AG04450 (cell line): ENCODE measurements at regions not wholly inside any gene's neighbourhood (a gene's known extent, or its start where the extent isn't known, plus 50 kb on each side); places are given as distances from the start of the nearest gene placed in this dataset.

Experiments
- CTCF ChIA-PET: fragments of 300-600, 350-600 bp; formaldehyde crosslinking; extraction: SDS; loops from one replicate; lab custom pipeline; 2022; ENCODE audit warnings: antibody characterized with exemption, inconsistent platforms; lab: Charles Lee
- POLR2A ChIA-PET: fragments of 350-600 bp; formaldehyde crosslinking; extraction: SDS; loops from one replicate; lab custom pipeline; 2021; ENCODE audit warnings: antibody characterized with exemption, inconsistent platforms; lab: Yijun Ruan, JAX
- DNase-seq: peaks from one replicate; pipeline ENCODE4 v3.0.0-alpha.2; 2011; ENCODE audit warnings: low read depth, low spot score
- H3K27ac ChIP-seq: one replicate; pipeline ENCODE4 v1.5.1; 2012; ENCODE audit warnings: low read depth, low read length, control low read depth
- H3K27me3 ChIP-seq: one replicate; pipeline ENCODE4 v1.6.0; 2012; ENCODE audit warnings: low read length; ENCODE audit not compliant: control insufficient read depth, insufficient read depth
- H3K4me3 ChIP-seq: 2 replicates; pipeline ENCODE4 v1.5.1; 2011; ENCODE audit warnings: mild to moderate bottlenecking, low read depth, low read length, control low read depth
- H3K9me3 ChIP-seq: 2 replicates; pipeline ENCODE4 v1.5.1; 2012; ENCODE audit warnings: low read length; ENCODE audit not compliant: control insufficient read depth, insufficient read depth
- CTCF ChIP-seq: IDR thresholded peaks from 2 replicates; pipeline ENCODE4 v1.5.1; 2011; ENCODE audit warnings: low read depth, low read length, control low read depth, inconsistent platforms

- no peaks in the 10 kb centered on the region for H3K9me3 ChIP-seq
- no peak overlapping the region for H3K4me3 ChIP-seq
- no peaks in the 10 kb centered on the region for H3K27me3 ChIP-seq
- H3K27ac ChIP-seq: no peak overlapping the region
- TF ChIP-seq CTCF: no peak
- CTCF ChIA-PET: interaction anchor here (0.6 to 1.0 kb wide), 3 partner anchors 123 to 447 kb away, joined by 3 read pairs; no protein-coding TSS in a partner anchor
- POLR2A ChIA-PET: no interaction called here
- no peak for DNase-seq
Measured at GRCh38 chr7:115229401-115230105, 307.7 kb downstream of the MDFIC start.

- Histone ChIP-seq H3K27me3 (no peaks in the 10 kb centered on the region), H3K9me3 (no peaks in the 10 kb centered on the region), H3K4me3 (no peak overlapping the region), H3K27ac (no peak overlapping the region)
- no peak for DNase-seq
- no peak for TF ChIP-seq CTCF
- POLR2A ChIA-PET: no interaction called here
- CTCF ChIA-PET: interaction anchor here (0.9 kb wide), 1 partner anchor 11 kb away, joined by 3 read pairs; no protein-coding TSS in a partner anchor
Measured at GRCh38 chr7:115227473-115228235, 305.8 kb downstream of the MDFIC start.

- H3K27me3 ChIP-seq: no peaks in the 10 kb centered on the region
- TF ChIP-seq CTCF: no peak
- H3K4me3 ChIP-seq: no peak overlapping the region
- H3K27ac ChIP-seq: no peak overlapping the region
- no peak for DNase-seq
- H3K9me3 ChIP-seq: no peaks in the 10 kb centered on the region
- ChIA-PET POLR2A (no interaction called here), CTCF (no interaction called here)
Measured at GRCh38 chr7:115226410-115226809, 304.5 kb downstream of the MDFIC start.

- DNase-seq: no peak
- no peak for TF ChIP-seq CTCF
- H3K4me3 ChIP-seq: no peak overlapping the region
- no peaks in the 10 kb centered on the region for H3K27me3 ChIP-seq
- POLR2A ChIA-PET: no interaction called here
- H3K9me3 ChIP-seq: no peaks in the 10 kb centered on the region
- CTCF ChIA-PET: no interaction called here
- no peak overlapping the region for H3K27ac ChIP-seq
Measured at GRCh38 chr7:115224922-115225321, 303.0 kb downstream of the MDFIC start.

- TF ChIP-seq CTCF: no peak
- CTCF ChIA-PET: no interaction called here
- Histone ChIP-seq H3K4me3 (no peak overlapping the region), H3K27ac (no peak overlapping the region), H3K9me3 (no peaks in the 10 kb centered on the region), H3K27me3 (no peaks in the 10 kb centered on the region)
- POLR2A ChIA-PET: no interaction called here
- DNase-seq: no peak
Measured at GRCh38 chr7:115223959-115224358, 302.1 kb downstream of the MDFIC start.
